ENCODE measurements at regions not wholly inside any gene's neighbourhood (a gene's known extent, or its start where the extent isn't known, plus 50 kb on each side); places are given as distances from the start of the nearest gene placed in this dataset.

DNA sequence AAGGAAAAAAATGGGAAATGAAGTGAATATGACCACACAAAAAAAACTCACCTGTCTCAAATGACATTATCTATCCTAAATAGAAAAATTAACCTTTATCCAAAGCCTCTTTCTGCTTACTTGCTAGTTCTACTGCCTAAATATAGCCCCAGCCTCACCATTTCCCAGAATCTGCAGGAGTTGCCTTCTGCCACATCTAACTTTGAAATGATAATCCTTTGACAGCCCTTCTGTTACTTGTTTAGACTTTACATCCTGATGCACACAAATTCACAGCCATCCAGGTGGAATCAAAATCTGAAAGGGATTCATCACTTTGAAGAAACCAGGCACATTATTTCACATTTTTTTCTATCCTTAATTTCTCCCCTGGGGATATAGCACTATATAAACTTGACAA lies 1356.2 kb upstream of the NXPH2 start:
- TF ChIP-seq, protein P1, sequence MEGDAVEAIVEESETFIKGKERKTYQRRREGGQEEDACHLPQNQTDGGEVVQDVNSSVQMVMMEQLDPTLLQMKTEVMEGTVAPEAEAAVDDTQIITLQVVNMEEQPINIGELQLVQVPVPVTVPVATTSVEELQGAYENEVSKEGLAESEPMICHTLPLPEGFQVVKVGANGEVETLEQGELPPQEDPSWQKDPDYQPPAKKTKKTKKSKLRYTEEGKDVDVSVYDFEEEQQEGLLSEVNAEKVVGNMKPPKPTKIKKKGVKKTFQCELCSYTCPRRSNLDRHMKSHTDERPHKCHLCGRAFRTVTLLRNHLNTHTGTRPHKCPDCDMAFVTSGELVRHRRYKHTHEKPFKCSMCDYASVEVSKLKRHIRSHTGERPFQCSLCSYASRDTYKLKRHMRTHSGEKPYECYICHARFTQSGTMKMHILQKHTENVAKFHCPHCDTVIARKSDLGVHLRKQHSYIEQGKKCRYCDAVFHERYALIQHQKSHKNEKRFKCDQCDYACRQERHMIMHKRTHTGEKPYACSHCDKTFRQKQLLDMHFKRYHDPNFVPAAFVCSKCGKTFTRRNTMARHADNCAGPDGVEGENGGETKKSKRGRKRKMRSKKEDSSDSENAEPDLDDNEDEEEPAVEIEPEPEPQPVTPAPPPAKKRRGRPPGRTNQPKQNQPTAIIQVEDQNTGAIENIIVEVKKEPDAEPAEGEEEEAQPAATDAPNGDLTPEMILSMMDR (IDR thresholded peaks at IDR 0.05; ENCODE audit: extremely low read depth in 1 of 2, insufficient read depth in 1 of 2, low read depth in 1 of 2, low read length in 2 of 2): no peak
- no peak for TF ChIP-seq POLR2A (IDR thresholded peaks at IDR 0.05; ENCODE audit: low read depth, low read length)
- TF ChIP-seq EZH2 (IDR thresholded peaks at IDR 0.05; ENCODE audit: borderline replicate concordance, low read depth, low read length, severe bottlenecking): no peak
- TF ChIP-seq POLR2AphosphoS5 (IDR thresholded peaks at IDR 0.05; ENCODE audit: insufficient read depth, low read depth, low read length): no peak
- no peak for TF ChIP-seq GATA2 (IDR thresholded peaks at IDR 0.05; ENCODE audit: insufficient read depth, insufficient read length, low read depth, low read length)
